Endothelial cell of umbilical vein (primary cell): ENCODE measurements at regions not wholly inside any gene's neighbourhood (a gene's known extent, or its start where the extent isn't known, plus 50 kb on each side); places are given as distances from the start of the nearest gene placed in this dataset.

Source experiments
- BruUV-seq: library from RNA; stranded (reverse); fragments of 400-500 nt; replicated peaks from 2 replicates; lab custom pipeline; 2021; lab: Mats Ljungman, UMichigan
- CTCF ChIA-PET: fragments of 300-600, 350-600 bp; sonication (Branson Sonifier 250); formaldehyde crosslinking; loops from one replicate; lab custom pipeline; 2021; ENCODE audit warnings: antibody characterized with exemption, inconsistent platforms; lab: Charles Lee
- POLR2A ChIA-PET: fragments of 300-600, 350-600 bp; sonication (Branson Sonifier 250); formaldehyde crosslinking; loops from one replicate; lab custom pipeline; 2021; ENCODE audit warnings: antibody characterized with exemption, inconsistent platforms; lab: Charles Lee
- DNase-seq: peaks from one replicate; pipeline ENCODE4 v3.0.0-alpha.2; 2011; ENCODE audit warnings: low read depth, low spot score
- FAIRE-seq: peaks from 2 replicates; lab custom pipeline; 2011; peaks lifted over from hg19 to GRCh38; lab: Jason Lieb, UNC
- H2AFZ ChIP-seq: 2 replicates; pipeline ENCODE4 v1.6.0; 2012; ENCODE audit warnings: low read depth, low read length, control low read depth, inconsistent platforms
- H3K27ac ChIP-seq: 2 replicates; pipeline ENCODE4 v1.5.1; 2011; ENCODE audit warnings: low read depth, mild to moderate bottlenecking, control low read depth, low read length, moderate library complexity; ENCODE audit not compliant: insufficient read depth
- H3K27me3 ChIP-seq, 2 experiments: 2 replicates each; pipeline versions ENCODE4 v1.6.0 to v1.6.1; 2011; ENCODE audit warnings: low read length in 2 of 2, mixed read lengths in 1 of 2; ENCODE audit not compliant: control insufficient read depth in 2 of 2, insufficient read depth in 2 of 2
- H3K36me3 ChIP-seq, 2 experiments: 2 replicates in 1 of 2; 3 replicates in 1 of 2; pipeline ENCODE4 v1.5.1; 2011; ENCODE audit warnings: low read length in 2 of 2, mild to moderate bottlenecking in 1 of 2, moderate library complexity in 1 of 2; ENCODE audit not compliant: control insufficient read depth in 2 of 2, insufficient read depth in 2 of 2; ENCODE audit errors: extremely low read depth in 1 of 2
- H3K4me1 ChIP-seq: 3 replicates; pipeline ENCODE4 v1.5.1; 2011; ENCODE audit warnings: mild to moderate bottlenecking, low read length; ENCODE audit not compliant: control insufficient read depth, insufficient read depth; ENCODE audit errors: extremely low read depth
- H3K4me2 ChIP-seq: 2 replicates; pipeline ENCODE4 v1.6.1; 2011; ENCODE audit warnings: low read length, control low read depth, mixed read lengths; ENCODE audit not compliant: insufficient read depth
- H3K4me3 ChIP-seq, 3 experiments: fragments of 200-600 bp in 1 of 3; sonication (generic), shearing (Covaris generic) in 1 of 3; replicated peaks in 1 of 3; 2 replicates each; pipeline ENCODE4 v1.5.1; 2011 to 2016; ENCODE audit warnings: control low read depth in 3 of 3, low read length in 3 of 3, mild to moderate bottlenecking in 2 of 3, inconsistent platforms in 1 of 3, low read depth in 1 of 3, moderate library complexity in 1 of 3; ENCODE audit not compliant: insufficient read depth in 1 of 3
- H3K79me2 ChIP-seq: 2 replicates; pipeline ENCODE4 v1.6.0; 2012; ENCODE audit warnings: low read length, inconsistent platforms; ENCODE audit not compliant: control insufficient read depth, insufficient read depth
- H3K9ac ChIP-seq: replicated peaks from 2 replicates; pipeline ENCODE3; 2011; ENCODE audit warnings: low read length, control low read depth; ENCODE audit not compliant: insufficient read depth; ENCODE audit errors: extremely low read depth
- H3K9me1 ChIP-seq: replicated peaks from 3 replicates; pipeline ENCODE4 v1.6.0; 2011; ENCODE audit warnings: mild to moderate bottlenecking, low read length; ENCODE audit not compliant: control insufficient read depth, insufficient read depth; ENCODE audit errors: extremely low read depth
- H3K9me3 ChIP-seq: replicated peaks from 2 replicates; pipeline ENCODE4 v1.5.1; 2012; ENCODE audit warnings: low read length, inconsistent platforms; ENCODE audit not compliant: control insufficient read depth, insufficient read depth
- H4K20me1 ChIP-seq: replicated peaks from 2 replicates; pipeline ENCODE3; 2011; ENCODE audit warnings: mild to moderate bottlenecking, low read length; ENCODE audit not compliant: control insufficient read depth, insufficient read depth; ENCODE audit errors: extremely low read depth
- EZH2 ChIP-seq: IDR thresholded peaks from 2 replicates; pipeline ENCODE4 v1.6.1; 2012; ENCODE audit warnings: borderline replicate concordance, low read depth, mild to moderate bottlenecking, moderate library complexity, low read length, inconsistent platforms; ENCODE audit not compliant: severe bottlenecking
- FOS ChIP-seq: IDR thresholded peaks from 2 replicates; pipeline ENCODE4 v1.6.1; 2011; ENCODE audit warnings: mild to moderate bottlenecking, low read length, moderate library complexity, borderline replicate concordance; ENCODE audit not compliant: insufficient read depth
- GATA2 ChIP-seq: IDR thresholded peaks from 2 replicates; pipeline ENCODE4 v1.7.0; 2011; ENCODE audit warnings: low read depth, mild to moderate bottlenecking, moderate library complexity, mixed read lengths, low read length; ENCODE audit not compliant: insufficient read length, insufficient read depth
- JUN ChIP-seq: IDR thresholded peaks from 2 replicates; pipeline ENCODE4 v1.6.1; 2011; ENCODE audit warnings: borderline replicate concordance, low read depth; ENCODE audit not compliant: insufficient read length, insufficient read depth
- MAX ChIP-seq: IDR thresholded peaks from 2 replicates; pipeline ENCODE4 v1.6.1; 2011; ENCODE audit not compliant: insufficient read depth, insufficient read length
- MYC ChIP-seq: IDR thresholded peaks from one replicate; pipeline ENCODE4 v1.6.1; 2011; ENCODE audit warnings: mild to moderate bottlenecking, low read depth, low read length
- POLR2A ChIP-seq: IDR thresholded peaks from 2 replicates; pipeline ENCODE4 v1.6.1; 2012; ENCODE audit warnings: low read depth, mild to moderate bottlenecking, control low read depth, low read length
- POLR2AphosphoS5 ChIP-seq: IDR thresholded peaks from 2 replicates; pipeline ENCODE4 v1.6.1; 2012; ENCODE audit warnings: low read depth, mild to moderate bottlenecking, control low read depth, low read length, moderate library complexity; ENCODE audit not compliant: insufficient read depth
- dilution Hi-C: fragments of 300-500 bp; cut with MboI; formaldehyde crosslinking; loops from one replicate; pipeline ENCODE4 v1.15.0; 2019; ENCODE audit warnings: low sequenced_read_pairs; ENCODE audit not compliant: extremely low pct_ligation_motif_present
- intact Hi-C: fragments of 100-400 bp; cut with micrococcal nuclease; formaldehyde crosslinking; loops from one replicate; pipeline ENCODE4 v1.10.0; 2022
- TF ChIP-seq, protein P1 (sequence below), 2 donors: IDR thresholded peaks; 1 replicate in 1 of 2; 2 replicates in 1 of 2; pipeline ENCODE4 v1.5.1; 2011; ENCODE audit warnings: low read length in 2 of 2, mild to moderate bottlenecking in 2 of 2, moderate library complexity in 2 of 2, control low read depth in 1 of 2, inconsistent platforms in 1 of 2, low read depth in 1 of 2; ENCODE audit not compliant: insufficient read depth in 1 of 2; ENCODE audit errors: extremely low read depth in 1 of 2

GRCh38 chr4:53895137-53895536 lies 169.3 kb downstream of the CHIC2 start:
- Histone ChIP-seq H3K4me2 (no peak overlapping the region), H3K36me3 (no peaks in the 10 kb centered on the region), H3K27me3 (peaks cover 0 to 2% of the 10 kb centered on the region in 2 experiments), H2AFZ (no peak overlapping the region), H3K9ac (no peak overlapping the region), H3K4me3 (no peak overlapping the region), H3K4me1 (no peaks in the 10 kb centered on the region), H3K9me1 (no peaks in the 10 kb centered on the region), H3K79me2 (no peaks in the 10 kb centered on the region), H4K20me1 (no peaks in the 10 kb centered on the region), H3K9me3 (no peaks in the 10 kb centered on the region), H3K27ac (no peak overlapping the region)
- dilution Hi-C loops = no loop called here
- no peak for FAIRE-seq
- TF ChIP-seq JUN (no peak), EZH2 (no peak), POLR2AphosphoS5 (no peak), POLR2A (no peak), FOS (no peak), MAX (no peak), GATA2 (no peak), MYC (no peak)
- TF ChIP-seq, protein P1, sequence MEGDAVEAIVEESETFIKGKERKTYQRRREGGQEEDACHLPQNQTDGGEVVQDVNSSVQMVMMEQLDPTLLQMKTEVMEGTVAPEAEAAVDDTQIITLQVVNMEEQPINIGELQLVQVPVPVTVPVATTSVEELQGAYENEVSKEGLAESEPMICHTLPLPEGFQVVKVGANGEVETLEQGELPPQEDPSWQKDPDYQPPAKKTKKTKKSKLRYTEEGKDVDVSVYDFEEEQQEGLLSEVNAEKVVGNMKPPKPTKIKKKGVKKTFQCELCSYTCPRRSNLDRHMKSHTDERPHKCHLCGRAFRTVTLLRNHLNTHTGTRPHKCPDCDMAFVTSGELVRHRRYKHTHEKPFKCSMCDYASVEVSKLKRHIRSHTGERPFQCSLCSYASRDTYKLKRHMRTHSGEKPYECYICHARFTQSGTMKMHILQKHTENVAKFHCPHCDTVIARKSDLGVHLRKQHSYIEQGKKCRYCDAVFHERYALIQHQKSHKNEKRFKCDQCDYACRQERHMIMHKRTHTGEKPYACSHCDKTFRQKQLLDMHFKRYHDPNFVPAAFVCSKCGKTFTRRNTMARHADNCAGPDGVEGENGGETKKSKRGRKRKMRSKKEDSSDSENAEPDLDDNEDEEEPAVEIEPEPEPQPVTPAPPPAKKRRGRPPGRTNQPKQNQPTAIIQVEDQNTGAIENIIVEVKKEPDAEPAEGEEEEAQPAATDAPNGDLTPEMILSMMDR (IDR thresholded peaks at IDR 0.05; ENCODE audit: extremely low read depth in 1 of 2, insufficient read depth in 1 of 2, low read depth in 1 of 2, low read length in 2 of 2) = no peak
- POLR2A ChIA-PET = no interaction called here
- DNase-seq = no peak
- CTCF ChIA-PET = no interaction called here
- intact Hi-C loops = no loop called here
- no TSS peak for BruUV-seq
